HG02642 (cell line): ENCODE measurements at regions not wholly inside any gene's neighbourhood (a gene's known extent, or its start where the extent isn't known, plus 50 kb on each side); places are given as distances from the start of the nearest gene placed in this dataset.

Experiments
- ATAC-seq: cut with Tn5 transposase; IDR thresholded peaks from one replicate; pipeline ENCODE4 v1.9.1; 2021; ENCODE audit warnings: mild to moderate bottlenecking; ENCODE audit not compliant: unreplicated experiment, poor library complexity

GRCh38 chr13:34207872-34208271, 389.9 kb downstream of the RFC3 start:
- no peak for ATAC-seq

GRCh38 chr13:34208336-34208735, 390.4 kb downstream of the RFC3 start:
- no peak for ATAC-seq

DNA sequence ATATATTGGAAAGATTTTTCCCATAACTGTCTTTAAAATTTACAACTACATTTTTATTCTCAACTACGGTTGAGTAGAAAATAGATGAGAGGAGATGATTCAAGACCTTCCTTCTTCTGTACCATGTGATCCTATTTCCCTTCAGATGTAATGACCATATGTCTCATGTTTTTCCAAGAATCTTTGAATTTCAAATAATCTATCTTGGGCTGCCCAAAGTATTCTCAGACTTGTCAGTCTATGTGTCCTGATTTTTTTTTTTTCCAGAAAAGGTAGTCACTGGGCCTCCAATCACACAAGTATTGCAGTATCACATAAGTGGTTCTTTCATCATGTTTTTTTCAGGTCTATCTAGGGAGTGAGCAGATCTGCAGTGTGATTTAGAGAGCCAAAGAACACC, 392.4 kb downstream of the RFC3 start:
- no peak for ATAC-seq

DNA sequence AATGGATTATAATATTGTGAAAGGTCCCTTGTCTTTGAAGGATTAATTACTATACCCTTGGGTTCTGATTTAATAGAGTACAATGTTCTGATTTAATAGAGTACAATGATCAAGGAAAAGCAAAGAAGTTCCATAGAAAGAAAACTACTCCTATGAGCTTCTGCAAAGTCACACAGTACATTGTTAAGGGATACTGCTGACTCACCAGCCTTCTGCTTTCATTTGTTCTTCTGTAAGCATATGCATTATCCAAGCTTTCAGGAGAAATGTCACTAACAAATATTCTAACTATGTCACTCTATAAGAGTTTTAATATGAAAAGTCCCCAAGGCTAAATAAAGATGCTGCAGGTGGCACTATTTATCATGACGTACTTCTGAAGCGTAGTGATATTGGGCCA, 396.7 kb downstream of the RFC3 start:
- ATAC-seq = no peak

- ATAC-seq = no peak
Measured at GRCh38 chr13:34216256-34216655, 398.3 kb downstream of the RFC3 start.

DNA sequence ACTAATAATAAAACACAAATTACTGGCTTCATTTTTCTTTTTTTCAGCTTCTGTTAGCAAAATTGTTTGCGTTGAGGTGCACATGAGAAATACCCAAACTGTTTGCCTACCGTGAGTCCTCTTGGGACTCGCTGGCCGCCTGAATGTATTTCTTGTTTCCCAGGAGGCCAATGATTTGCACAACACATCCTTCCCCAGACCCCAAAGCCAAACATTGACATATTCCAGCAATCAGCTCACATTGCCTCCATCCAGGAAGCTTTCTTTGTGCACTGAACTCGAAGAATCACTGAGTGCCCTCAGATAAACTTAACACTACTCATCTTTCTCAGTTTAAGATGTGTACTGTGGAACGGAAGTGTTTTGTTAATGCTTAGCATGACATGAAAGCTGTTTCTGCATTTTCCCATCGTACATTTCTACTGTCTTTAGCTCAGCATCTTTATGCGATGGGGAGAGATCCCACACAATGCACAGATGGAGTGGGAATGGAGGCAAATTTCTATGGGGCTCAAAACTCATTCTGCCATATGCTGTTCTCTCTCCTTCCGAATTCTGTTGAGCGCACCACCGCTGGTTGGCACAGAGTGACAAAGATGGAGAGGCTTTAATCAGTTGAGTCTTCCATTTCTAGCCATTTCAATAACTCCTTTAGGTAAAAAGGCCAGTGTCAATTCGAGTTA, 399.5 kb downstream of the RFC3 start:
- ATAC-seq = no peak

DNA sequence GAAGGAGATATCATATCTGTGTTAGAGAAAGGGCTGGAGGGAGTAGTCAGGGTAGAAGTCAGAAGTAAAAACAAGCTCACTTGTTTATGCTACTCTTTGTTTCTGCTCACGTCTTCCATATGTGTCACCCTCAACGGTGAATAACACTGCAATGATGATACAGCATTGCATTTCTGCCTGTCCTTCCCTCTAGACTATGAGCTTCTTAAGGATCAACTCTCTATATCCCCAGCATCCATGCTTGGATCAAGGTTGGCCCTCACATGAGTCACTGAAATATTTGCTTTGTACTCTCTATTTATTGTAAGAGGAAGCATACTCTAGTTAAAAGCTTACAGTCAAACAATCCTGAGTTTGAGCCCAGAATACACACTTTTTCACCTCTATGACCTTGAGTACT, 406.0 kb downstream of the RFC3 start:
- ATAC-seq = no peak

- no peak for ATAC-seq
Measured at GRCh38 chr13:34224877-34225276, 406.9 kb downstream of the RFC3 start.

- ATAC-seq = no peak
Measured at GRCh38 chr13:34230271-34230670, 412.3 kb downstream of the RFC3 start.

DNA sequence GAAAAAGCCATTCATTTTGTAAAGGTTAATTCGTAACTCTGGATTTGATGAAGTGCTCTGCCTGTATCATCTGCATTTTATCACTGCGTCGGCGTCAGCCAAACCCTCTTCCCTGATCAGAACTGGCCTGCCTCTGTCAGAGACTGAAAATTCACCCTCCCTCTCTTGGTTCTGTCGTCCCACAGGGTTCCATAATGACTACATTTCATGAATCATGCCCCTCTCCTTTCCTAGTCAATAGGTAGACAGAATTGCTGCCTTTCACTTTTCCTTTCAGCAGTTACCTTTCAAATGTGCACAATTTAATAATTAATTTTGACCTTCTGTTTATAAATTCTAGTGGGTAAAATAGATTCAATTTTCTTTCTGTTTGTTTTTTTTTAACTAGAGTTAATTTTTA, 423.4 kb downstream of the RFC3 start:
- ATAC-seq = no peak

DNA sequence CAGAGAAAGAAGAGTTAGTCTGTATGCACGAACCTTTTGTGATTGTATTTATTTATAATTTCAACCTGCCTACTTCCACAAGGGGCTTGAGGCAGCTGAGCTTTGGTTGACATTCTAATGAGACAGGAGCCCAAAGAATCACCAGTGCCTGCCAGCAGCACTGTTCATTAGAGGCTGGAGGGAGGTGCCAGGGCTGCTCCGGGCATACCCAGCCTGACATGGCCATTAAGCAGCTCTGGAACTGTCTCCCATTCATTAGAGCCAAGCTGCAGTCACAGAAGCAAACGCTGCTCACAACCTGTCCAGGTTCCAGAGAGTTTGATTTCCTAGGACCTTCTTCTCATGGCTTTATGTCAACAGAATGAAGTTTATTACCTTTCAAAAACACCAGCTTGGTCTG, 425.5 kb downstream of the RFC3 start:
- ATAC-seq = no peak

DNA sequence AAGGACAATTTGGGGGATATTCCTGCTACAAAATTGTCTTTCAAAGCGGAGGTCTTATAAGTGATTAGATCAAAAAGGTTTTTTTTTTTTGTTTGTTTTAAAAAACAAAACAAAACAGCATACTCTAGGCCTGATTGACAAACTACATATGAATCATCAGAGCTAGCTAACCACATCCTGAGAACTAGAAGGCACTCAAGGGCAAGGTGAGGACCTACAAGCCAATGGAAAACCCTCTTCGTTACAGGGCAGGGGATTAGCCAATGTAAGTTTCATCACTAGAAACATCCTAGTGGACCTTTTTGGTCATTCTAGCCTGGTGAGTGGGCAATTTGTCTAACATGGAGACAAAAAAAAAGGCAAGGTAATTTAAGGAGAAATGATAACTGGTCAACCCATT, 428.6 kb downstream of the RFC3 start:
- no peak for ATAC-seq

DNA sequence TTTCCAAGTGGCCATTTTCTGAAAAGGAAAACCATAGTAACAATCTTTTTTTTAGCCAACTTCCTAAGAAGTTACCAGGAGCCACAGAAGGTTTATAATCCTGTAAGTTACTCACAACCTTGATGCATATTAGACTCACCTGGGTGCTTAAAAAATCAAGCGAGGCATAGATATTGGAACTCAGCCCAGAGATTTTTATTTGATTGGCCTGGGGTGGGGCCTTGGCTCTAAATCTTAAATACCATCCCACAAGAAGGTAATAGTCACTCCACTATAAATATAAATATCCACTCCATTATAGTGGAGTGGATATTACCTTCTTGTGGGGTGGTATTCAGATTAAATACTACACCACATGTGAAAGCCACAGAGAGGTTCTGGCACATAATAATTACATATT, 429.6 kb downstream of the RFC3 start:
- ATAC-seq = no peak

GRCh38 chr13:34249546-34250039, 431.6 kb downstream of the RFC3 start:
- ATAC-seq = no peak

GRCh38 chr13:34250151-34250670, 432.3 kb downstream of the RFC3 start:
- ATAC-seq = no peak

GRCh38 chr13:34254366-34254765, 436.4 kb downstream of the RFC3 start:
- no peak for ATAC-seq

DNA sequence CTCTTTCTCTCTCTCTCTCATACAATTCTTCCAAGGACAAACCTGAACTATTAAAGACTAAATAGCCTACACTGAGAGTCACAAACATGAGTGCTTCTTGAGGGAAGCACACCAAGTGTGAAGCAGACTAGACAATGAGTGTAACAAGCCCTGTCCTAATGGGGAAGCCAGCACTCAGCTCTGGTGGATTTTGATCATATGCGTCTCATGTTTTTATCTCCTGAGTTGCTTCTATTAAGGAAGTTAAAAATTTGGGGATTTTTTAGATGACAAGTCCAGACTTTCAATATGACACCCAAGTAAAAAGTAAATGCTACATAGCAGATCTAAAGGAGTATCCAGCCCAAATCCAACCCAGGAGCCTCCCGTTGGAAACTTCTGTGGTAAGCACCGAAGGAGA, 437.8 kb downstream of the RFC3 start:
- ATAC-seq = no peak

DNA sequence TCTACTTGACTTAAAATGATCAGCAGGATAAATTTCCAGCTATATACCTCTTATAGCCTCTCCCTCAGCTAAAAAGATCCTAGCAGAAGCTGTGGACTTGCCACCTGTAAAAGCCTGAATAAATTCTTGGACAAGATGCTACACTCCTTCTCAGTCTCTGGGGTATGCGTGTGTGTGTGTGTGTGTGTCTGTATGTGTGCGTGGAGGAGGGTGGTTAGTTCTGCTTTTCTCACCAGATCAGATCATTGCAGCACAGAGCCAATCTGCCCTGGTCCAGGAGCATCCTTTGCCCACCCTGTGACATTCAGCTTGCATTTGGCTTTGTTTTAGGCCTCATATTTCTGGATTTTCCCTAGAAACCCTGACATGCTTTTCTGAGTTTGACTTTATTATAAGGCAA, 438.3 kb downstream of the RFC3 start:
- ATAC-seq = no peak

DNA sequence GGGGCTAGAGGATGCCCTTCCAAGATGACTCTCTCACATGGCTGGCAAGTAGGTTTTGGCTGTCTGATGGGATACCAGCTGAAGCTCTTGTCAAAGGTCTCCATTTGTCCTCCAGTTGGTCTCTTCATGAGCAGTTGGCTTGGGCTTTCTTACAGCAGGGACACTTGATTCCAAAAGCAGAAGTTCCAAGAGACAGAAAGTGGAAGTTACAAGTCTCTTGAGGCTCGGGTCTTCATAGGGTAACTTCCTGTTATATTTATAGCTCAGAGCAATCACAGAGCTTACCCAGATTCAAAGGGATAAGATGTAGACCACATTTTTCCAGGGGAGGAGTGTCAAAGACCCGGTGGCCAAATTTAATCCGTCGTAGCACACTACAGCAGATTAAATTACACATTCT, 440.0 kb downstream of the RFC3 start:
- no peak for ATAC-seq

GRCh38 chr13:34258646-34259386, 440.9 kb downstream of the RFC3 start:
- ATAC-seq = no peak

DNA sequence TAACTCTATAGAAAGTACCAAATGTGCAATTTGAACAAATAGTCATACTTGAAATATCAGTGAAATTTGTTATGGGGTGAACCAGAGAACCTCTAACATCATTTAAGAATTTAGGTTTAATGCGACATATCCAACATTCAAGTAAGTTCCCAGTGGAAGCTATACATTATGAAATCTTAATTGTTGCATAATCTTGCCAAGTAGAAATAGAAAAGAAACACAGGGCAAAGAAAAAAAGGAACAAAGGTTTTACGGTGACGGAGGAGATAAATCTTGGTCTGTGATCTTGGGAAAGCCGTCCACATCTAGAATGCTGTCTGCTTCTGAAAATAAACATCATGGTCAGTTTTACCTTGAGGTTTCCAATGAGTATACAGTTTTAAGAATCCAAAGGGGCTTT, 445.7 kb downstream of the RFC3 start:
- ATAC-seq = no peak
